Liver (tissue), 3 donors: ENCODE measurements at regions not wholly inside any gene's neighbourhood (a gene's known extent, or its start where the extent isn't known, plus 50 kb on each side); places are given as distances from the start of the nearest gene placed in this dataset.

ENCODE experiments used
- CTCF ChIP-seq: fragments of 150-350 bp; IDR thresholded peaks from 2 replicates; pipeline ENCODE4 v1.5.1; 2017; ENCODE audit warnings: improper control_type of control experiment, low read depth, low read length; ENCODE audit not compliant: missing input control
- SP1 ChIP-seq: IDR thresholded peaks from 2 replicates; pipeline ENCODE4 v1.6.1; 2018; ENCODE audit warnings: antibody characterized with exemption, mild to moderate bottlenecking
- TAF1 ChIP-seq: conservative IDR thresholded peaks from 2 replicates; pipeline ENCODE4 v1.6.1; 2016; ENCODE audit warnings: antibody characterized with exemption, mild to moderate bottlenecking
- YY1 ChIP-seq: IDR thresholded peaks from 2 replicates; pipeline ENCODE4 v1.6.1; 2016; ENCODE audit warnings: antibody characterized with exemption, mild to moderate bottlenecking
- TF ChIP-seq, protein P1 (sequence below): IDR thresholded peaks from 2 replicates; pipeline ENCODE4 v1.6.1; 2016; ENCODE audit warnings: antibody characterized with exemption, mild to moderate bottlenecking
- donor health status: healthy.
- donor health status: healthy.

DNA sequence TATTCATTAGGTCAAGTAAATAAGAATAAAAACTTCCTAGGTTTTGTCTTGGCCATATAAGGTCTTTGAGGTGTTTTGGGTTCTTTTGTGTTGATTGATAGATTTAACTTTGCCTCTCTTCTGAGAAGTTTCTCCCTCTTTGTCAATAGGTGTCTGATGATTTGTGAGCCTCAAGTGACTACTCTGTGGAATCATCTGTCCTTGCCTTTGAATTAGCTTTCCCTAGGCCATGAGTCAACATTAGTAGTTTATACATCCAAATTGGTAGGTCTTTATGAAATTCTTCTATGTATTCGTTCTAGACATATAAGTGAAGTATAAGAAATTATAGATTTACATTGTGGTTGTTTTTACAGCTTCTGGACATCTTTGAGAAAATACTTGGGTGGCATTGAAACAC lies 864.4 kb downstream of the USP25 start:
- TF ChIP-seq TAF1 = no peak
- no peak for TF ChIP-seq CTCF
- TF ChIP-seq, protein P1, sequence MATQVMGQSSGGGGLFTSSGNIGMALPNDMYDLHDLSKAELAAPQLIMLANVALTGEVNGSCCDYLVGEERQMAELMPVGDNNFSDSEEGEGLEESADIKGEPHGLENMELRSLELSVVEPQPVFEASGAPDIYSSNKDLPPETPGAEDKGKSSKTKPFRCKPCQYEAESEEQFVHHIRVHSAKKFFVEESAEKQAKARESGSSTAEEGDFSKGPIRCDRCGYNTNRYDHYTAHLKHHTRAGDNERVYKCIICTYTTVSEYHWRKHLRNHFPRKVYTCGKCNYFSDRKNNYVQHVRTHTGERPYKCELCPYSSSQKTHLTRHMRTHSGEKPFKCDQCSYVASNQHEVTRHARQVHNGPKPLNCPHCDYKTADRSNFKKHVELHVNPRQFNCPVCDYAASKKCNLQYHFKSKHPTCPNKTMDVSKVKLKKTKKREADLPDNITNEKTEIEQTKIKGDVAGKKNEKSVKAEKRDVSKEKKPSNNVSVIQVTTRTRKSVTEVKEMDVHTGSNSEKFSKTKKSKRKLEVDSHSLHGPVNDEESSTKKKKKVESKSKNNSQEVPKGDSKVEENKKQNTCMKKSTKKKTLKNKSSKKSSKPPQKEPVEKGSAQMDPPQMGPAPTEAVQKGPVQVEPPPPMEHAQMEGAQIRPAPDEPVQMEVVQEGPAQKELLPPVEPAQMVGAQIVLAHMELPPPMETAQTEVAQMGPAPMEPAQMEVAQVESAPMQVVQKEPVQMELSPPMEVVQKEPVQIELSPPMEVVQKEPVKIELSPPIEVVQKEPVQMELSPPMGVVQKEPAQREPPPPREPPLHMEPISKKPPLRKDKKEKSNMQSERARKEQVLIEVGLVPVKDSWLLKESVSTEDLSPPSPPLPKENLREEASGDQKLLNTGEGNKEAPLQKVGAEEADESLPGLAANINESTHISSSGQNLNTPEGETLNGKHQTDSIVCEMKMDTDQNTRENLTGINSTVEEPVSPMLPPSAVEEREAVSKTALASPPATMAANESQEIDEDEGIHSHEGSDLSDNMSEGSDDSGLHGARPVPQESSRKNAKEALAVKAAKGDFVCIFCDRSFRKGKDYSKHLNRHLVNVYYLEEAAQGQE = no peak
- no peak for TF ChIP-seq SP1
- TF ChIP-seq YY1 = no peak
